Cardiac septum (tissue), 1 donor: ENCODE measurements at regions not wholly inside any gene's neighbourhood (a gene's known extent, or its start where the extent isn't known, plus 50 kb on each side); places are given as distances from the start of the nearest gene placed in this dataset.

Experiments
- DNase-seq: peaks from one replicate; pipeline ENCODE4 v3.0.0-alpha.2; 2020; ENCODE audit warnings: low spot score
- intact Hi-C: fragments of 100-400 bp; cut with DNase I; formaldehyde crosslinking; loops from one replicate; pipeline ENCODE4 v1.14.0; 2022
- donor health status: DM: no; HTN: no; CAD: no.

DNA sequence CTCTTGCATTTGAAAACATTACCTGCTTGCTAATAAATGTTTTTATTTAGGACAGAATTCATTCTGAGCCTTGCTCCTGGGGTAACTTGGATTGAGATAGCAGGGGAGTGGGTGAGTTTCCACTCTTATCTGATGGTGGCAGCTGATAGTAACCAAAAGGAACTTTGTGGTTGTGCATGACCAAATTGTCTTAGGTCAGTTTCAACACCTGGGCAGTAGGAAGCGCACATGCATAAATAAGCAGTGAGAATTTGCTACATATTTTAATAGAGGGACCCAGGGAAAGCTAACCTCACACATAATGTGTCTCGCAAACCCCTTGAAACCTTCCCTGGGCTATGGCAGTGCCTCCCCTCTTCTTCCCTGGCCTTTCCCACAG lies 65.4 kb upstream of the XCR1 start:
- intact Hi-C loops = no loop called here
- DNase-seq = no peak

DNA sequence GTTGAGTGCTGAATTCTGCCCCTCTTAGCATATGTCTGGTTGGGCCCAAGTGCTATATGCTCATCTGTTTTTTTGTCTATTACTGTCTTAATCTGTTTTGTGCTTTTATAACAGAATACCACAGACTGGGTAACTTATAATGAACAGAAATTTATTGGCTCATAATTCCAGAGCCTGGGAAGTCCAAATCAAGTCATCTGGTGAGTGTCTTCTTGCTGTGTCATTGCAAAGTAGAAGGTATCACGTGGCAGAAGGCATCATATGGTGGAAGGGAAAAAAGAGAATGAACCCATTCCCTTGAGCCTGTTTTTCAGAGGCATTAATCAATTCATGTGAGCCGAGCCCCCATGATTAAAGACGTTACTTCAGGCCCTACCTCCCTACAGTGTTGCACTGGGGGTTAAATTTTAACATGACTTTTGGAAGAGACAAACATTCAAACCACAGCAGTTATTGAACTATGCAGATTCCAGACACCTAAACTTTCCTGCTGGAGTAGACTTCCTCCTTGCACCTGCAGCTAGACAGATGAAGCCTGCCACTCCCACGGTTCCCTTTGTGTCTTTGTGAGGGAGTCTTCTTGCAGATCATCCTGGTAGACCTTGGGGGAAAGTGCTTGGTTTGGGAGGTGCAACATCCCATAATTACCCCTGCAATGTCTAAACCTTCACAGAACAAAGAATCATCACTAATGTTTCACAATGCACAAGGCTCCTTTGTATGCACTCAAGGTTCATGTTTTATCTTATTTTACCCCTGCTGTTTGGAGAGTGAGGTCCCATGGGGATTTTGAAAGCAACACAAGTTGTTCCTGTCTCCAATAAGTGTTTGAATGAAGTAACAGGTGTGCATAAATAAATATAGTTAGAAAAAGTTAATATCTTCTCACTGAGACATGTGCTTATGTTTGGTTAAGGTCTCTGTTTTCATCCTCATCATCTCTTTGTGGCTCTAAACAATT lies 64.7 kb upstream of the XCR1 start:
- no peak for DNase-seq
- intact Hi-C loops = no loop called here

- intact Hi-C loops = no loop called here
- DNase-seq = no peak
Measured at GRCh38 chr3:46091046-46091445, 63.8 kb upstream of the XCR1 start.

DNA sequence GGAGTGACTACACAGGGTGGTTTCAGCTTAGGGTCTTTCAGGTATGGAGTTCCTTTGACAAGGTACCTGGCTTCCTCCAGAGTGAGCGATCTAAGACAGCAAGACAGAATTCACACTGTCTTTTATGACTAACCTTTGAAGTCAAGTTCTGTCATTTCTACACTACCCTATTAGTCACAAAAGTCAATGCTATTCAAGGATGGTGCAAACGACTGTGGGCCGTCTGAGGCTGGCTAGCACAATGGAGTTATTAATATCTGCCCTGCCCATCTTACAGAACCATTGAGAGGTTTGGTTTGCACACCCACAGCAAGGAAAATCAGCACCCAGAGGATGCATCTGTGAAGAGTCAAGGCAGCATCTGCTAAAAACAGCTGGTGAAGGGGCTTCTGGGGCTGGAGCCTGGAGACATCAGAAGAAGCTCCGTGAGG lies 62.9 kb upstream of the XCR1 start:
- intact Hi-C loops = no loop called here
- DNase-seq = no peak

- intact Hi-C loops = loop anchor here (10.0 kb wide), 1 partner anchor 335 kb away; no protein-coding TSS in a partner anchor
Measured at GRCh38 chr3:46089237-46090011, 62.1 kb upstream of the XCR1 start.

DNA sequence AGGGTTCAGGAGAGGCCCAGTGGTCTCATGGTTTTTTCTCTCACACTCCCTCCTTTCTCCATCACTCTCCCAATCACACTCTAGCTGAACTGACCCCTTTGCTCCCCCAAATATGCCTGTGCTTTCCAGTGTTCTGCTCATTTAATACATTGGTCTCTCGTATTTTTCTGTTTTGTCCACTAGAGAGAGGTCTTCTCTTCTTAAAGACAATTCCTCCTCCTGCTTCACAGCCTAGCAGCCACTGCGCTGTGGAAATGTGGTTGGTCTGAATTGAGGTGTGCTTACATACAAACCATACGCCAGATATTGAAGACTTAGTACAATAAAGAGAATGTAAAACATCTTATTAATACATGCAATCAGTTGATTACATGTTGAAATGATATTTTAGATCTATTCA lies 60.6 kb upstream of the XCR1 start:
- intact Hi-C loops = loop anchor here (10.0 kb wide), 1 partner anchor 337 kb away; no protein-coding TSS in a partner anchor
- no peak for DNase-seq

More at GRCh38 chr3:46089237-46090011, 62.1 kb upstream of the XCR1 start:
- peak; percentile 90 for DNase-seq

GRCh38 chr3:46086986-46087385 lies 59.7 kb upstream of the XCR1 start:
- intact Hi-C loops = loop anchor here (10.0 kb wide), 1 partner anchor 338 kb away; no protein-coding TSS in a partner anchor
- no peak for DNase-seq

DNA sequence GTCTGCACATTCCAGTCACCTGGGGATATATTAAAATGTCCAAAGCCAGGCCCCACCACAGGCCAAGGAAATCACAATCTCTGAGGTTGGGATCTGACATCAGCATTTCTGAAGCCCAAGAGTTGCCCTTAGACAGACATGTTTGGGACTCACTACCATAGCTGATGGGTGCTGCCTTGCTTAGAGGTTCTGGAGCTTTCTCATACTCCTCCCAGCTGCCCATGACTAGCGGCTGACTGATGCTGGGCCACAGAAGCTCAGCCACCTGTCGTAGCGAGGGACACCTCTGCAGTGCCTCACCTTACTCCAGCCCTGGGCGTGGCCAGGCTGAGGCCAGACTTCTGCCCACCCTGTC lies 58.8 kb upstream of the XCR1 start:
- intact Hi-C loops = loop anchor here (10.0 kb wide), 1 partner anchor 339 kb away; no protein-coding TSS in a partner anchor

GRCh38 chr3:46085421-46086082 lies 58.3 kb upstream of the XCR1 start:
- intact Hi-C loops = loop anchor here (10.0 kb wide), 1 partner anchor 339 kb away; no protein-coding TSS in a partner anchor
- DNase-seq = no peak

More for the DNA sequence above, 58.8 kb upstream of the XCR1 start:
- DNase-seq = no peak

- no peak for DNase-seq
- intact Hi-C loops = loop anchor here (10.0 kb wide), 1 partner anchor 341 kb away; no protein-coding TSS in a partner anchor
Measured at GRCh38 chr3:46083956-46084355, 56.7 kb upstream of the XCR1 start.

DNA sequence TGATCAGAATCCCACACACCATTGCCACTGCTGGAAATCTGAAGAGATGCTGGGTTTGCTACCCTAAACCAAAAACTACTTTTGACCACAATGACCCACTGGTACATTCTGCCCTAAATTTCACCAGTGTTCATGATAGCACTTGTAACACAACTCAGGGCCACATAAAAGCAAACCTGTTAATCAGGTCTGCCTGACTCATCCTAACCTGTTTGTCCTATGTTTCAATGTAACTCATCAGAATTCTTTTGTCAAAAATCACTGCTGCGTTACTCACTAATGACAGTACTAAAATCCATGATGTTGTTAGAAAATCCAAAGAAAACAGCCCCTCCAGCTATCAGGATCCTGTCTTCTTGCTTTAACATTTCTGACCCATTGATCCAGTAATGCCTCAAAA lies 55.6 kb upstream of the XCR1 start:
- no peak for DNase-seq
- intact Hi-C loops = loop anchor here (10.0 kb wide), 1 partner anchor 342 kb away; no protein-coding TSS in a partner anchor

GRCh38 chr3:46082021-46082420 lies 54.7 kb upstream of the XCR1 start:
- no peak for DNase-seq
- intact Hi-C loops = loop anchor here (10.0 kb wide), 1 partner anchor 343 kb away; no protein-coding TSS in a partner anchor

DNA sequence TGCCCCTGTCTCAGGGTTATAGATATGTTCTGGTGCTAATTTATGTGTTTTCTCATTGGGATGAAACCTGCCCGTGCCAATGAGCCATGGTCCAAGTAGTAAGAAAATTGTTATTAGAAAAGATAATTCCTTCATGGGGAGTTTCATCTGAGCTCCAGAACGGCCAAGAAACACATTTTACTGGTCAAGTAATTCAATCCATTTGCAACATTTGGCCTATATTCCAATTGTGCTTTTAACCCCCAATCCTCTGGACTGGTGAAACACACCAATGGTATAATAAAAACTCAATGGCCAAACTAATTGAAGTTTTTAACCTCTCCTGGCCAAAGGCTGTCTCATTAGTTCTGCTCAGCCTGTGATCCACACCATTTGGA lies 53.7 kb upstream of the XCR1 start:
- no peak for DNase-seq
- intact Hi-C loops = loop anchor here (10.0 kb wide), 1 partner anchor 344 kb away; no protein-coding TSS in a partner anchor

DNA sequence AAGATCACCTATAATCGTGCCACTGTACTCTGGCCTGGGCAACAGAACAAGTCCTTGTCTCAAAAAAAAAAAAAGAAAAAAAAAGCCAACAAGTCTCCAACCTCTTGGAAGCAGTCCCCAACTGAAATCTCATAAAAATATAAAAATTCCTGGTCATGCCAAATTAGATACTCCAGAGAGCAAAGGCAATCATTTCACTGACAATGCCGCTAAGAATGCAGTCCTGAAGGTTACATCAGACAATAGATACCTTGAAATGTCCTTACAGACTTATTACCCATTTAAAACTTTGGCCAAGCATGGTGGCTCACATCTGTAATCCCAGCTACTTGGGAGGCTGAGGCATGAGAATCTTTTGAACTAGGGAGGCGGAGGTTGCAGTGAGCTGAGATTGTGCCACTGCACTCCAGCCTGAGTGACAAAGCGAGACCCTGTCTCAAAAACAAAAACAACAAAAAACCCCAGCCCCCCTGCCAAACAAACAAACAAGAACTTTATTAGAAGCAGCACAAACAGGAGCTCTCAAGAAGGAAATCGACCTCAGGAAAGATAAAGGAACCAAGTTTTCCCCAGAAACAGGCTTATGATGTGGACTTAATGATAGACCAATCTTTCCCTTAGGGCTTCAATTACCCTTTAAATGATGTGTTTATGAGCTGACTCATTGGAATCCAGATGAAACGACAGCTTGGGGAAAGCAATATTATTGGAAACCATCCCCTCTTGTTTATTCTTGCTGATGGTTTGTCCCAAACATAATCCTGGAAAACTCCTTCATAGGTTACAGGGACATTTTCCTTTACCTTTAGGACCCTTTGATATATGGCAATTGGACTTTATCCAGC lies 53.1 kb upstream of the XCR1 start:
- DNase-seq = no peak
- intact Hi-C loops = loop anchor here (10.0 kb wide), 1 partner anchor 344 kb away; no protein-coding TSS in a partner anchor

GRCh38 chr3:46078712-46079400 lies 51.6 kb upstream of the XCR1 start:
- intact Hi-C loops = loop anchor here (1.0 to 10.0 kb wide), 3 partner anchors 141 to 318 kb away; partner anchors contain the start of gene LZTFL1
- DNase-seq = peak; percentile 91
